HepG2 (cell line): ENCODE measurements at regions not wholly inside any gene's neighbourhood (a gene's known extent, or its start where the extent isn't known, plus 50 kb on each side); places are given as distances from the start of the nearest gene placed in this dataset.

Experiments
- ATAC-seq: fragments of 200-7000 bp; cut with Tn5 transposase; 3 replicates; pipeline ENCODE4 v1.9.1; 2020; ENCODE audit warnings: mild to moderate bottlenecking, moderate library complexity
- BruUV-seq: library from RNA; stranded (reverse); fragments of 400-500 nt; replicated peaks from 2 replicates; lab custom pipeline; 2021; lab: Mats Ljungman, UMichigan
- CTCF ChIA-PET: fragments of 300-600 bp; formaldehyde crosslinking; extraction: SDS; loops from one replicate; lab custom pipeline; 2021; ENCODE audit warnings: low total read pairs, inconsistent platforms, low intra/inter-chr PET ratio; lab: Yijun Ruan, JAX
- POLR2A ChIA-PET: fragments of 350-600 bp; sonication (Branson Sonifier 250); formaldehyde crosslinking; loops from one replicate; lab custom pipeline; 2020; ENCODE audit warnings: antibody characterized with exemption, inconsistent platforms; lab: Yijun Ruan, JAX
- DNase-seq: peaks from one replicate; pipeline ENCODE4 v3.0.0-alpha.2; 2015; ENCODE audit warnings: low spot score
- FAIRE-seq: peaks from 3 replicates; lab custom pipeline; 2011; peaks lifted over from hg19 to GRCh38; lab: Jason Lieb, UNC
- H2AFZ ChIP-seq: one replicate; pipeline ENCODE4 v1.6.1; 2011; ENCODE audit warnings: low read length, inconsistent platforms
- H3K27ac ChIP-seq: fragments of 300-600 bp; 3 replicates; pipeline ENCODE4 v1.8.0; 2011; ENCODE audit warnings: mixed run types, mild to moderate bottlenecking, mixed read lengths, low read length, inconsistent platforms; ENCODE audit not compliant: insufficient read depth; ENCODE audit errors: extremely low read length
- H3K27me3 ChIP-seq, 2 experiments: fragments of 200-600 bp in 1 of 2; 2 replicates in 1 of 2; 3 replicates in 1 of 2; pipeline versions ENCODE4 v1.6.0 to v1.8.0; 2011; ENCODE audit warnings: low read length in 2 of 2, mild to moderate bottlenecking in 2 of 2, moderate library complexity in 2 of 2, inconsistent platforms in 1 of 2; ENCODE audit not compliant: insufficient read depth in 2 of 2, control insufficient read depth in 1 of 2
- H3K36me3 ChIP-seq, 2 experiments: fragments of 200-600 bp in 1 of 2; replicated peaks in 1 of 2; 2 replicates in 1 of 2; 3 replicates in 1 of 2; pipeline versions ENCODE4 v1.5.1 to v1.8.0; 2011; ENCODE audit warnings: low read length in 2 of 2, inconsistent platforms in 1 of 2; ENCODE audit not compliant: insufficient read depth in 2 of 2, control insufficient read depth in 1 of 2
- H3K4me1 ChIP-seq: 2 replicates; pipeline ENCODE4 v1.5.1; 2012; ENCODE audit warnings: low read length, inconsistent platforms; ENCODE audit not compliant: insufficient read depth
- H3K4me2 ChIP-seq: 2 replicates; pipeline ENCODE4 v1.6.0; 2011; ENCODE audit warnings: low read depth, low read length, inconsistent platforms
- H3K4me3 ChIP-seq, 3 experiments: fragments of 200-600 bp in 1 of 3; sonication (generic), shearing (Covaris generic) in 1 of 3; replicated peaks in 1 of 3; 2 replicates each; pipeline ENCODE4 v1.5.1; 2011 to 2016; ENCODE audit warnings: low read length in 3 of 3, inconsistent platforms in 2 of 3, low read depth in 2 of 3, mild to moderate bottlenecking in 2 of 3, control low read depth in 1 of 3, mixed read lengths in 1 of 3; ENCODE audit not compliant: insufficient read depth in 1 of 3
- H3K79me2 ChIP-seq: one replicate; pipeline ENCODE4 v1.6.1; 2011; ENCODE audit warnings: low read length, inconsistent platforms; ENCODE audit not compliant: insufficient read depth
- H3K9ac ChIP-seq: 2 replicates; pipeline ENCODE4 v1.6.0; 2011; ENCODE audit warnings: mild to moderate bottlenecking, low read depth, low read length, inconsistent platforms; ENCODE audit not compliant: insufficient read depth
- H3K9me3 ChIP-seq: 2 replicates; pipeline ENCODE4 v1.5.1; 2012; ENCODE audit warnings: mild to moderate bottlenecking, low read length
- H4K20me1 ChIP-seq: 2 replicates; pipeline ENCODE4 v1.6.0; 2011; ENCODE audit warnings: inconsistent platforms, mild to moderate bottlenecking, low read length, moderate library complexity; ENCODE audit not compliant: insufficient read depth
- CBFB ChIP-seq: sonication (generic); formaldehyde crosslinking; IDR thresholded peaks from 2 replicates; pipeline ENCODE4 v1.4.0; 2020; ENCODE audit warnings: missing genetic modification reagents
- FOXO1 ChIP-seq: sonication (generic); formaldehyde crosslinking; IDR thresholded peaks from 2 replicates; pipeline ENCODE4 v1.4.0; 2020; ENCODE audit warnings: missing genetic modification reagents
- HBP1 ChIP-seq: IDR thresholded peaks from 2 replicates; pipeline ENCODE4 v1.6.1; 2016; ENCODE audit warnings: low read depth, control low read depth
- JARID2 ChIP-seq: sonication (generic); formaldehyde crosslinking; IDR thresholded peaks from 2 replicates; pipeline ENCODE4 v1.8.1; 2023; ENCODE audit warnings: missing genetic modification reagents, inconsistent platforms; ENCODE audit not compliant: insufficient replicate concordance
- NFE2 ChIP-seq: sonication (generic); formaldehyde crosslinking; IDR thresholded peaks from 2 replicates; pipeline ENCODE4 v1.4.0; 2020; ENCODE audit warnings: missing genetic modification reagents
- PBX2 ChIP-seq: IDR thresholded peaks from 2 replicates; pipeline ENCODE4 v1.6.1; 2016; ENCODE audit warnings: control low read depth
- ZNF232 ChIP-seq: sonication (generic); formaldehyde crosslinking; IDR thresholded peaks from 2 replicates; pipeline ENCODE4 v1.4.0; 2020; ENCODE audit warnings: missing genetic modification reagents, borderline replicate concordance
- ZNF782 ChIP-seq: sonication (generic); formaldehyde crosslinking; IDR thresholded peaks from 2 replicates; pipeline ENCODE4 v1.4.0; 2020; ENCODE audit warnings: missing genetic modification reagents, mild to moderate bottlenecking, borderline replicate concordance
- ZSCAN25 ChIP-seq: sonication (generic); formaldehyde crosslinking; IDR thresholded peaks from 2 replicates; pipeline ENCODE4 v1.8.0; 2022; ENCODE audit warnings: mild to moderate bottlenecking, missing genetic modification reagents
- WGBS: methylation state at CpG from one replicate; pipeline ENCODE4 v1.1.6; 2017; ENCODE audit warnings: low lambda C conversion rate; 5-methylcytosine and 5-hydroxymethylcytosine counted together
- in situ Hi-C: cut with HindIII; loops from 2 replicates; pipeline ENCODE4 v1.10.0; 2017; ENCODE audit warnings: low pct_unique_long_range_greater_than_20kb; ENCODE audit not compliant: extremely low pct_ligation_motif_present
- intact Hi-C: fragments of 100-400 bp; cut with micrococcal nuclease; formaldehyde crosslinking; loops from one replicate; pipeline ENCODE4 v1.10.0; 2022; ENCODE audit not compliant: unreplicated experiment

- no peaks in the 10 kb centered on the region for H4K20me1 ChIP-seq
- H3K79me2 ChIP-seq = no peaks in the 10 kb centered on the region
- no peaks in the 10 kb centered on the region for H3K36me3 ChIP-seq
- CTCF ChIA-PET = no interaction called here
- intact Hi-C loops (no loop called here), in situ Hi-C loops (no loop called here)
- no peak for FAIRE-seq
- no TSS peak for BruUV-seq
- no peaks in the 10 kb centered on the region for H3K4me1 ChIP-seq
- no peak for ATAC-seq
- H3K27ac ChIP-seq = no peak overlapping the region
- no peak for DNase-seq
- H3K27me3 ChIP-seq = no peaks in the 10 kb centered on the region
- H3K9ac ChIP-seq = no peak overlapping the region
- H3K4me3 ChIP-seq = no peak overlapping the region
- 23% methylated on average over 5 of the region's 5 CpGs for WGBS
- POLR2A ChIA-PET = no interaction called here
- no peaks in the 10 kb centered on the region for H3K9me3 ChIP-seq
- H3K4me2 ChIP-seq = no peak overlapping the region
- H2AFZ ChIP-seq = no peak overlapping the region
- TF ChIP-seq CBFB (CRISPR knock-in tag) = no peak
- no peak for TF ChIP-seq ZNF232 (CRISPR knock-in tag)
- TF ChIP-seq FOXO1 (CRISPR knock-in tag) = no peak
- no peak for TF ChIP-seq HBP1 (CRISPR knock-in tag)
- TF ChIP-seq ZNF782 (CRISPR knock-in tag) = no peak
- no peak for TF ChIP-seq JARID2 (CRISPR knock-in tag)
- no peak for TF ChIP-seq PBX2
- TF ChIP-seq ZSCAN25 (CRISPR knock-in tag) = no peak
- no peak for TF ChIP-seq NFE2 (CRISPR knock-in tag)
Measured at GRCh38 chr9:14418301-14418940, 104.5 kb upstream of the NFIB start.
